HCT116 (cell line): ENCODE measurements at regions not wholly inside any gene's neighbourhood (a gene's known extent, or its start where the extent isn't known, plus 50 kb on each side); places are given as distances from the start of the nearest gene placed in this dataset.

Experiments
- ATAC-seq: fragments of 200-7000 bp; cut with Tn5 transposase; 2 replicates; pipeline ENCODE4 v1.9.1; 2020; ENCODE audit warnings: mild to moderate bottlenecking, moderate library complexity
- BruUV-seq: library from RNA; stranded (reverse); fragments of 400-500 nt; replicated peaks from 2 replicates; lab custom pipeline; 2021; lab: Mats Ljungman, UMichigan
- CTCF ChIA-PET: fragments of 300-600 bp; sonication (Branson Sonifier 250); formaldehyde crosslinking; loops from one replicate; lab custom pipeline; 2021; ENCODE audit warnings: antibody characterized with exemption; lab: Charles Lee
- POLR2A ChIA-PET: fragments of 300-600, 350-600 bp; sonication (Branson Sonifier 250); formaldehyde crosslinking; loops from one replicate; lab custom pipeline; 2021; ENCODE audit warnings: antibody characterized with exemption; lab: Charles Lee
- RAD21 ChIA-PET, 2 experiments: fragments of 300-600 bp; sonication (Branson Sonifier 250); formaldehyde crosslinking; loops; one replicate each; lab custom pipeline; 2023; ENCODE audit warnings: low total read pairs in 2 of 2; ENCODE audit not compliant: uncharacterized antibody in 2 of 2, unreplicated experiment in 2 of 2, low non-redundant PET in 1 of 2; lab: Charles Lee
- DNase-seq: peaks from one replicate; pipeline ENCODE4 v3.0.0-alpha.2; 2010; ENCODE audit warnings: low read depth, low spot score
- H2AFZ ChIP-seq: fragments of 200-600 bp; shearing (Covaris generic), sonication (generic); 2 replicates; pipeline ENCODE4 v1.6.1; 2017; ENCODE audit warnings: low read depth, mixed run types, mixed read lengths, antibody characterized with exemption, low read length; ENCODE audit not compliant: poor library complexity, severe bottlenecking
- H3K27ac ChIP-seq: 2 replicates; pipeline ENCODE4 v1.5.1; 2012; ENCODE audit warnings: low read depth, low read length
- H3K27me3 ChIP-seq: fragments of 200-600 bp; sonication (generic); 2 replicates; pipeline ENCODE4 v1.6.1; 2016; ENCODE audit warnings: mixed run types, low read length, mixed read lengths; ENCODE audit not compliant: insufficient read depth
- H3K36me3 ChIP-seq, 2 experiments: fragments of 200-500 bp in 1 of 2; fragments of 200-600 bp in 1 of 2; sonication (Bioruptor generic) in 1 of 2; sonication (generic) in 1 of 2; 2 replicates each; pipeline versions ENCODE4 v1.5.1 to v1.6.1; 2014 to 2016; ENCODE audit warnings: low read length in 2 of 2, inconsistent platforms in 1 of 2, mixed read lengths in 1 of 2, mixed run types in 1 of 2; ENCODE audit not compliant: insufficient read depth in 2 of 2, control insufficient read depth in 1 of 2
- H3K4me1 ChIP-seq, 2 experiments: fragments of 200-600 bp in 1 of 2; sonication (generic) in 1 of 2; 2 replicates each; pipeline versions ENCODE4 v1.5.1 to v1.6.1; 2012 to 2017; ENCODE audit warnings: low read length in 2 of 2, inconsistent platforms in 1 of 2, mild to moderate bottlenecking in 1 of 2, mixed read lengths in 1 of 2, mixed run types in 1 of 2, moderate library complexity in 1 of 2; ENCODE audit not compliant: insufficient read depth in 2 of 2, control insufficient read depth in 1 of 2
- H3K4me2 ChIP-seq: fragments of 200-600 bp; sonication (generic); 2 replicates; pipeline ENCODE4 v1.6.1; 2017; ENCODE audit warnings: mixed run types, low read length, mixed read lengths
- H3K4me3 ChIP-seq, 2 experiments: fragments of 200-600 bp in 1 of 2; sonication (generic) in 1 of 2; replicated peaks in 1 of 2; 2 replicates each; pipeline ENCODE4 v1.5.1; 2011 to 2016; ENCODE audit warnings: low read length in 2 of 2, control low read depth in 1 of 2, low read depth in 1 of 2, mild to moderate bottlenecking in 1 of 2, mixed read lengths in 1 of 2, mixed run types in 1 of 2
- H3K79me2 ChIP-seq: fragments of 200-600 bp; sonication (generic); 2 replicates; pipeline ENCODE4 v1.6.1; 2017; ENCODE audit warnings: mild to moderate bottlenecking, mixed run types, low read length, moderate library complexity, mixed read lengths; ENCODE audit not compliant: insufficient read depth
- H3K9ac ChIP-seq: fragments of 200-600 bp; sonication (generic); 2 replicates; pipeline ENCODE4 v1.6.1; 2016; ENCODE audit warnings: low read length, mixed read lengths
- H3K9me2 ChIP-seq: fragments of 200-600 bp; sonication (generic), shearing (Covaris generic); 2 replicates; pipeline ENCODE4 v1.6.1; 2017; ENCODE audit warnings: mixed run types, mild to moderate bottlenecking, moderate library complexity; ENCODE audit not compliant: insufficient read depth
- H3K9me3 ChIP-seq, 2 experiments: fragments of 200-500 bp in 1 of 2; fragments of 200-600 bp in 1 of 2; sonication (Bioruptor generic) in 1 of 2; sonication (generic) in 1 of 2; 2 replicates each; pipeline ENCODE4 v1.6.1; 2014 to 2017; ENCODE audit warnings: low read length in 2 of 2, mixed read lengths in 2 of 2, inconsistent platforms in 1 of 2, low read depth in 1 of 2, mild to moderate bottlenecking in 1 of 2, mixed run types in 1 of 2, moderate library complexity in 1 of 2; ENCODE audit not compliant: control insufficient read depth in 1 of 2, insufficient read depth in 1 of 2
- H4K20me1 ChIP-seq: fragments of 200-600 bp; sonication (generic), shearing (Covaris generic); 2 replicates; pipeline ENCODE4 v1.6.1; 2017; ENCODE audit warnings: mixed run types, mild to moderate bottlenecking, moderate library complexity; ENCODE audit not compliant: insufficient read depth
- CBX3 ChIP-seq: IDR thresholded peaks from 2 replicates; pipeline ENCODE4 v1.6.1; 2012; ENCODE audit warnings: low read depth
- CEBPB ChIP-seq: IDR thresholded peaks from 2 replicates; pipeline ENCODE4 v1.6.1; 2012; ENCODE audit warnings: low read depth
- EZH2 ChIP-seq: fragments of 200-600 bp; sonication (generic); IDR thresholded peaks from 2 replicates; pipeline ENCODE4 v1.6.1; 2017; ENCODE audit warnings: antibody characterized with exemption, mixed run types
- EZH2phosphoT487 ChIP-seq: fragments of 200-600 bp; IDR thresholded peaks from 2 replicates; pipeline ENCODE4 v1.6.1; 2018; ENCODE audit warnings: antibody characterized with exemption, borderline replicate concordance
- FOSL1 ChIP-seq: IDR thresholded peaks from 2 replicates; pipeline ENCODE4 v1.6.1; 2012; ENCODE audit warnings: low read depth
- JUND ChIP-seq: IDR thresholded peaks from 2 replicates; pipeline ENCODE4 v1.6.1; 2012
- MAX ChIP-seq: IDR thresholded peaks from 2 replicates; pipeline ENCODE4 v1.6.1; 2012
- POLR2A ChIP-seq: IDR thresholded peaks from 2 replicates; pipeline ENCODE4 v1.7.0; 2011; ENCODE audit warnings: borderline replicate concordance; ENCODE audit not compliant: insufficient read depth, insufficient read length; ENCODE audit errors: extremely low read depth
- REST ChIP-seq: IDR thresholded peaks from 2 replicates; pipeline ENCODE4 v1.6.1; 2012; ENCODE audit warnings: low read depth
- SP1 ChIP-seq: IDR thresholded peaks from 2 replicates; pipeline ENCODE4 v1.6.1; 2012; ENCODE audit warnings: low read depth
- TCF7L2 ChIP-seq: IDR thresholded peaks from 2 replicates; pipeline ENCODE4 v1.7.0; 2011; ENCODE audit warnings: borderline replicate concordance, inconsistent platforms; ENCODE audit not compliant: insufficient read depth, insufficient read length; ENCODE audit errors: extremely low read depth
- YY1 ChIP-seq: IDR thresholded peaks from 2 replicates; pipeline ENCODE4 v1.6.1; 2011; ENCODE audit warnings: low read length, low read depth, moderate library complexity, mild to moderate bottlenecking; ENCODE audit not compliant: insufficient replicate concordance; ENCODE audit errors: extremely low read depth
- ZBTB33 ChIP-seq: IDR thresholded peaks from 2 replicates; pipeline ENCODE4 v1.6.1; 2011; ENCODE audit warnings: mild to moderate bottlenecking, low read length, moderate library complexity; ENCODE audit not compliant: insufficient replicate concordance; ENCODE audit errors: extremely low read depth
- ZFX ChIP-seq: fragments of 450-650 bp; IDR thresholded peaks from 2 replicates; pipeline ENCODE4 v1.6.1; 2017
- ZNF274 ChIP-seq: fragments of 200-500 bp; sonication (Bioruptor generic); IDR thresholded peaks from 2 replicates; pipeline ENCODE4 v1.6.1; 2014; ENCODE audit warnings: mild to moderate bottlenecking, low read depth, low read length, inconsistent platforms
- intact Hi-C: fragments of 100-400 bp; cut with micrococcal nuclease; formaldehyde crosslinking; loops from 2 replicates; pipeline ENCODE4 v1.10.0; 2022
- TF ChIP-seq, protein P1 (sequence below), 3 experiments: fragments of 200-600 bp in 1 of 3; sonication (generic) in 1 of 3; IDR thresholded peaks in 2 of 3; conservative IDR thresholded peaks in 1 of 3; 2 replicates each; pipeline ENCODE4 v1.5.1; 2012 to 2017; ENCODE audit warnings: low read depth in 2 of 3, low read length in 2 of 3, antibody characterized with exemption in 1 of 3, borderline replicate concordance in 1 of 3, control low read depth in 1 of 3, mild to moderate bottlenecking in 1 of 3, mixed read lengths in 1 of 3, mixed run types in 1 of 3, moderate library complexity in 1 of 3; ENCODE audit not compliant: insufficient read depth in 1 of 3

DNA sequence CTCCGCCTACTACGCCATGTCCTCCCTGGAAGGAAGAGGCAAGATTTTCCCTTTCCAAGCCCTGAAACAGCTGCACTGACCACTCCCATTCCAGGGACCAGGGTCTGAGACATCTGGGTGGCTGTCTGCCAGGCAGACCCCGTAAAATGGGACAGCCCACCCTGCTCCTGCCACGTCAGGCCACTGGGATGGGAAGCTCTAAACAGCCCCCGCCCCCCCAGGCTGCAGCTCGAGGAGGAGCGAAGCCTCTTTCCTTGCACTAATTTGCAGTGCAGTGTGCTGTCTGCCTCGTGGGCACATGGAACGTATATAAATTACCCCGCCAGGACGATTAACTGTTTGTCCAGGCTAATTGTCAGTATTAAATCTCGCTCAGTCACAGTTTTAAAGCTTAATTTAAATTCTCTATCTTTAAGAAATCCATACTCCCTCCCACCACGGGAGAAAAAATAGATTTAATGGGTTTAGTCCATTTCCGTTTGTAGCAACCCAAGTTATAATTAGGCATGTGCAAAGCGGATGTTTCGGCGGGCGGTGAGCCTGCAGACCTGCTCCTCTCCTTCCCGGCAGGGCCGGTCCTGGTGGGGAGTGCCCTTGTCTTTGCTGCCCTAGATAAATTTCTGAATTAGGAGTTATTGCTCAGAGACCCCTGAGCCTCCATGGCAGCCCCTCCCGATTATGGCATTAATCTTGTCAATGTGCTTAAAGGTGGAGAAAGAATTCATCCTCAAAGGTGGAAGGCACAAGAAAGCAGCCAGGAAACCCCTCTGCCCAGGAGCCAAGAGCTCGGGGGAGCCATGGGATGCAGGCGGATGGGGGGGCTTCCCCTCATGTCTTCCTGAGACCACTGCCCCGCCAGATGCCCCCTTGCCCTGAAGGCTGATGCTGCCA lies 268.0 kb upstream of the TNRC6C start:
- H3K27me3 ChIP-seq: peaks cover 42% of the 10 kb centered on the region
- no peaks in the 10 kb centered on the region for H3K9me3 ChIP-seq
- no peaks in the 10 kb centered on the region for H4K20me1 ChIP-seq
- H3K9ac ChIP-seq: no peak overlapping the region
- no peaks in the 10 kb centered on the region for H3K9me2 ChIP-seq
- ChIA-PET CTCF (no interaction called here), RAD21 (no interaction called here), POLR2A (no interaction called here)
- no TSS peak for BruUV-seq
- no peaks in the 10 kb centered on the region for H3K79me2 ChIP-seq
- no peak overlapping the region for H3K4me2 ChIP-seq
- no peak overlapping the region for H2AFZ ChIP-seq
- no peak for ATAC-seq
- no peaks in the 10 kb centered on the region for H3K36me3 ChIP-seq
- H3K4me3 ChIP-seq: no peak overlapping the region
- TF ChIP-seq ZFX: no peak
- no peak for TF ChIP-seq EZH2phosphoT487
- no peak for TF ChIP-seq JUND
- TF ChIP-seq, protein P1, sequence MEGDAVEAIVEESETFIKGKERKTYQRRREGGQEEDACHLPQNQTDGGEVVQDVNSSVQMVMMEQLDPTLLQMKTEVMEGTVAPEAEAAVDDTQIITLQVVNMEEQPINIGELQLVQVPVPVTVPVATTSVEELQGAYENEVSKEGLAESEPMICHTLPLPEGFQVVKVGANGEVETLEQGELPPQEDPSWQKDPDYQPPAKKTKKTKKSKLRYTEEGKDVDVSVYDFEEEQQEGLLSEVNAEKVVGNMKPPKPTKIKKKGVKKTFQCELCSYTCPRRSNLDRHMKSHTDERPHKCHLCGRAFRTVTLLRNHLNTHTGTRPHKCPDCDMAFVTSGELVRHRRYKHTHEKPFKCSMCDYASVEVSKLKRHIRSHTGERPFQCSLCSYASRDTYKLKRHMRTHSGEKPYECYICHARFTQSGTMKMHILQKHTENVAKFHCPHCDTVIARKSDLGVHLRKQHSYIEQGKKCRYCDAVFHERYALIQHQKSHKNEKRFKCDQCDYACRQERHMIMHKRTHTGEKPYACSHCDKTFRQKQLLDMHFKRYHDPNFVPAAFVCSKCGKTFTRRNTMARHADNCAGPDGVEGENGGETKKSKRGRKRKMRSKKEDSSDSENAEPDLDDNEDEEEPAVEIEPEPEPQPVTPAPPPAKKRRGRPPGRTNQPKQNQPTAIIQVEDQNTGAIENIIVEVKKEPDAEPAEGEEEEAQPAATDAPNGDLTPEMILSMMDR (IDR thresholded peaks at IDR 0.05 in 2 of 3, conservative IDR thresholded peaks at IDR 0.05 in 1 of 3; ENCODE audit: borderline replicate concordance in 1 of 3, insufficient read depth in 1 of 3, low read depth in 2 of 3, low read length in 2 of 3): no peak
- TF ChIP-seq CBX3: no peak
- TF ChIP-seq REST: no peak
- no peak for TF ChIP-seq FOSL1
- no peak for TF ChIP-seq POLR2A
- no peak for TF ChIP-seq EZH2
- TF ChIP-seq YY1: no peak
- no peak for TF ChIP-seq ZNF274
- TF ChIP-seq SP1: no peak
- no peak for TF ChIP-seq MAX
- TF ChIP-seq CEBPB: no peak
- TF ChIP-seq TCF7L2: no peak
- TF ChIP-seq ZBTB33: no peak
- no peak overlapping the region for H3K27ac ChIP-seq
- DNase-seq: no peak
- intact Hi-C loops: no loop called here
- no peaks in the 10 kb centered on the region for H3K4me1 ChIP-seq
